A673 (cell line): ENCODE measurements at regions not wholly inside any gene's neighbourhood (a gene's known extent, or its start where the extent isn't known, plus 50 kb on each side); places are given as distances from the start of the nearest gene placed in this dataset.

Experiments
- BruUV-seq: library from RNA; stranded (reverse); fragments of 400-500 nt; replicated peaks from 2 replicates; lab custom pipeline; 2021; lab: Mats Ljungman, UMichigan
- CTCF ChIA-PET: fragments of 300-600 bp; sonication (Branson Sonifier 250); formaldehyde crosslinking; loops from one replicate; lab custom pipeline; 2022; ENCODE audit warnings: antibody characterized with exemption; lab: Charles Lee
- POLR2A ChIA-PET: fragments of 300-600 bp; sonication (Branson Sonifier 250); formaldehyde crosslinking; loops from one replicate; lab custom pipeline; 2022; ENCODE audit warnings: antibody characterized with exemption; ENCODE audit not compliant: low non-redundant PET; lab: Charles Lee
- DNase-seq: peaks from one replicate; pipeline ENCODE4 v3.0.0-alpha.2; 2015; ENCODE audit warnings: low spot score
- H3K27ac ChIP-seq: fragments of 200-600 bp; sonication (generic); 2 replicates; pipeline ENCODE4 v1.5.1; 2016; ENCODE audit warnings: mixed run types, low read depth, mild to moderate bottlenecking, mixed read lengths, antibody characterized with exemption, low read length; ENCODE audit not compliant: poor library complexity, severe bottlenecking
- H3K27me3 ChIP-seq: fragments of 200-600 bp; sonication (generic); replicated peaks from 2 replicates; pipeline ENCODE4 v1.6.1; 2017; ENCODE audit warnings: mixed run types, low read depth, mild to moderate bottlenecking, mixed read lengths, antibody characterized with exemption, low read length; ENCODE audit not compliant: insufficient read depth, poor library complexity
- H3K36me3 ChIP-seq: fragments of 200-600 bp; sonication (generic); 2 replicates; pipeline ENCODE4 v1.6.1; 2016; ENCODE audit warnings: mixed run types, mild to moderate bottlenecking, mixed read lengths, antibody characterized with exemption, low read length; ENCODE audit not compliant: insufficient read depth, poor library complexity, severe bottlenecking
- H3K4me1 ChIP-seq: fragments of 200-600 bp; sonication (generic); 2 replicates; pipeline ENCODE4 v1.6.1; 2017; ENCODE audit warnings: mixed run types, mild to moderate bottlenecking, mixed read lengths, antibody characterized with exemption, low read length; ENCODE audit not compliant: insufficient read depth, poor library complexity, severe bottlenecking
- H3K4me3 ChIP-seq: fragments of 200-600 bp; sonication (generic); 2 replicates; pipeline ENCODE4 v1.5.1; 2016; ENCODE audit warnings: low read depth, mixed run types, mild to moderate bottlenecking, mixed read lengths, low read length; ENCODE audit not compliant: poor library complexity, severe bottlenecking
- H3K9me3 ChIP-seq: fragments of 200-600 bp; sonication (generic); 2 replicates; pipeline ENCODE4 v1.6.1; 2016; ENCODE audit warnings: mixed run types, low read depth, mild to moderate bottlenecking, mixed read lengths, antibody characterized with exemption, low read length; ENCODE audit not compliant: poor library complexity, severe bottlenecking
- EZH2 ChIP-seq: fragments of 200-600 bp; sonication (generic); IDR thresholded peaks from 2 replicates; pipeline ENCODE4 v1.6.1; 2017; ENCODE audit warnings: borderline replicate concordance, low read depth, mild to moderate bottlenecking, mixed read lengths, antibody characterized with exemption, low read length; ENCODE audit not compliant: poor library complexity, severe bottlenecking
- intact Hi-C: fragments of 100-400 bp; cut with micrococcal nuclease; formaldehyde crosslinking; loops from one replicate; pipeline ENCODE4 v1.10.0; 2022; ENCODE audit not compliant: unreplicated experiment
- TF ChIP-seq, protein P1 (sequence below): fragments of 300-800, 200-600 bp; sonication (generic); conservative IDR thresholded peaks from 2 replicates; pipeline ENCODE4 v1.5.1; 2017; ENCODE audit warnings: low read depth, mild to moderate bottlenecking, antibody characterized with exemption, low read length, moderate library complexity, mixed read lengths

DNA sequence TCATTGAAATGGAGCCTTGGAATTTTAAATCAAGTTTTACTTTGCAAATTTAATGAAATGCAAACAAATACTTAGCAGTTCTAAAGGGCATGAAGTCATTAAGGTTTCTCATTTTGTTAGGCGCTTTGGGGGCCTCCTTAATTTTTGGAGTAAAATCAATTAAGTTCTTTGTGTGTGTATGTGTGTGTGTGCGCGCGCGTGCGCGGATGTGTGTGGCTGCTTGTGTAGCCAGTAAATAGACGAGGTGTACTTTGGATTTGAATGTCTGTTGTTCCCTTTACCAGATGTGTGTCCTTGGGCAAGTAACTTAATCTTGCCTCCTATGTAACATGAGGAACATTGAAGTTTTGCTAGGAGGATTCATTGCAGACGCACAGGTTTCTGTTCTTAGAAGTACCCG, 1051.4 kb upstream of the EEF2KMT start:
- no peak overlapping the region for H3K4me3 ChIP-seq
- H3K27ac ChIP-seq: no peak overlapping the region
- POLR2A ChIA-PET: no interaction called here
- no peak for DNase-seq
- H3K9me3 ChIP-seq: peaks cover 8% of the 10 kb centered on the region
- BruUV-seq: no TSS peak
- TF ChIP-seq, protein P1, sequence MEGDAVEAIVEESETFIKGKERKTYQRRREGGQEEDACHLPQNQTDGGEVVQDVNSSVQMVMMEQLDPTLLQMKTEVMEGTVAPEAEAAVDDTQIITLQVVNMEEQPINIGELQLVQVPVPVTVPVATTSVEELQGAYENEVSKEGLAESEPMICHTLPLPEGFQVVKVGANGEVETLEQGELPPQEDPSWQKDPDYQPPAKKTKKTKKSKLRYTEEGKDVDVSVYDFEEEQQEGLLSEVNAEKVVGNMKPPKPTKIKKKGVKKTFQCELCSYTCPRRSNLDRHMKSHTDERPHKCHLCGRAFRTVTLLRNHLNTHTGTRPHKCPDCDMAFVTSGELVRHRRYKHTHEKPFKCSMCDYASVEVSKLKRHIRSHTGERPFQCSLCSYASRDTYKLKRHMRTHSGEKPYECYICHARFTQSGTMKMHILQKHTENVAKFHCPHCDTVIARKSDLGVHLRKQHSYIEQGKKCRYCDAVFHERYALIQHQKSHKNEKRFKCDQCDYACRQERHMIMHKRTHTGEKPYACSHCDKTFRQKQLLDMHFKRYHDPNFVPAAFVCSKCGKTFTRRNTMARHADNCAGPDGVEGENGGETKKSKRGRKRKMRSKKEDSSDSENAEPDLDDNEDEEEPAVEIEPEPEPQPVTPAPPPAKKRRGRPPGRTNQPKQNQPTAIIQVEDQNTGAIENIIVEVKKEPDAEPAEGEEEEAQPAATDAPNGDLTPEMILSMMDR: no peak
- no peak for TF ChIP-seq EZH2
- H3K4me1 ChIP-seq: no peaks in the 10 kb centered on the region
- CTCF ChIA-PET: no interaction called here
- no peaks in the 10 kb centered on the region for H3K27me3 ChIP-seq
- no peaks in the 10 kb centered on the region for H3K36me3 ChIP-seq
- intact Hi-C loops: no loop called here

DNA sequence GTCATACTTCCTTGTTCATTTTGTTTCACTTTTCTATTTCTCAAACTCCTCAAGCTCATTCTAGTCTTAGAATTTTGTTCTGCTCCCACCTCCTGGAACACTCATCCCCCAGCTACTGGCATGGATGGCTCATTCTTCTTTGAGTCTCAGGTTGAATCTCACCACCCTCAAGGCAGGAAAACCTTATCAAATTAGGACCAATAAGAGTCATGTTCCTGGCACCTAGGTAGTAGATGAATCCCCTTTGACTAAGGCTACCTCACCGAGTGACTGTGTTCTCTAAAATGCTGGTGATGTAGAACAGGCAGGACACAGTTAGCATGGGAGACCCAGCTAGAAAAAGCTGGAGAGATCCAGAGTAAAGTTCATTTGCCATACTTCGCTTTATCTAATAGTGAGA, 1050.8 kb upstream of the EEF2KMT start:
- no TSS peak for BruUV-seq
- no peak for TF ChIP-seq EZH2
- TF ChIP-seq, protein P1: no peak
- Histone ChIP-seq H3K9me3 (peaks cover 8% of the 10 kb centered on the region), H3K36me3 (no peaks in the 10 kb centered on the region), H3K4me3 (no peak overlapping the region), H3K4me1 (no peaks in the 10 kb centered on the region), H3K27ac (no peak overlapping the region), H3K27me3 (no peaks in the 10 kb centered on the region)
- DNase-seq: no peak
- ChIA-PET CTCF (no interaction called here), POLR2A (interaction anchor here (0.6 kb wide), 1 partner anchor 193 kb away, joined by 5 read pairs; no protein-coding TSS in a partner anchor)
- intact Hi-C loops: no loop called here

DNA sequence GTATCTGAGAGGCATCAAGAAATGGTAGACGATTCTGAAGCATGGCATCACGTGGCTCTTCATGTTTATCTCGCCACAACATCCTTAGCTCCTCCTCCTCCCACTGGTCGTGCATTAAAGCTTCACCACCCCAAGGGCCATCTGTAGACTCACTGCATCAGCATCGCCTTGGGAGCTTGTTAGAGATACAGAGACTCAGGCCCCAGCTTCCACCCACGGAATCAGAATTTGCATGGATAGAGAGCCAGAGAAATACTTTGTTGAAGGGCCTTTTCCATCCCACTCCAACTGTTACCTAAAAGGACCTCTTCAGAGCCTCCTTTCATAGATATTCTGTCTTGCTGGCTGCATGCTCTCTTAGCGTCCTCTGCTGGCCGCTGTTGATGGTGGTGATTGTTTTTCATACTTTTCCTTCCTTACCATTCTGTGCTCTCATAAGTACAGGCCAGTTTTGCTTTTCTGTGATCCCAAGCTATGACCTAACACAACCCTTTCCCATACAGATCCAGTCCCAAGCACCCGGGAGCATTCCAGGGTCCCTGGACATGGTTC, 1049.4 kb upstream of the EEF2KMT start:
- Histone ChIP-seq H3K36me3 (no peaks in the 10 kb centered on the region), H3K9me3 (peaks cover 8% of the 10 kb centered on the region), H3K27me3 (no peaks in the 10 kb centered on the region), H3K27ac (no peak overlapping the region), H3K4me1 (no peaks in the 10 kb centered on the region), H3K4me3 (no peak overlapping the region)
- intact Hi-C loops: no loop called here
- peak; percentile 14 for DNase-seq
- ChIA-PET POLR2A (no interaction called here), CTCF (no interaction called here)
- no TSS peak for BruUV-seq
- no peak for TF ChIP-seq EZH2
- TF ChIP-seq, protein P1: peak; percentile 41
